Glomerular visceral epithelial cell (primary cell): ENCODE measurements at regions not wholly inside any gene's neighbourhood (a gene's known extent, or its start where the extent isn't known, plus 50 kb on each side); places are given as distances from the start of the nearest gene placed in this dataset.

Source experiments
- DNase-seq: peaks from one replicate; pipeline ENCODE4 v3.0.0-alpha.2; 2016; ENCODE audit errors: extremely low spot score

DNA sequence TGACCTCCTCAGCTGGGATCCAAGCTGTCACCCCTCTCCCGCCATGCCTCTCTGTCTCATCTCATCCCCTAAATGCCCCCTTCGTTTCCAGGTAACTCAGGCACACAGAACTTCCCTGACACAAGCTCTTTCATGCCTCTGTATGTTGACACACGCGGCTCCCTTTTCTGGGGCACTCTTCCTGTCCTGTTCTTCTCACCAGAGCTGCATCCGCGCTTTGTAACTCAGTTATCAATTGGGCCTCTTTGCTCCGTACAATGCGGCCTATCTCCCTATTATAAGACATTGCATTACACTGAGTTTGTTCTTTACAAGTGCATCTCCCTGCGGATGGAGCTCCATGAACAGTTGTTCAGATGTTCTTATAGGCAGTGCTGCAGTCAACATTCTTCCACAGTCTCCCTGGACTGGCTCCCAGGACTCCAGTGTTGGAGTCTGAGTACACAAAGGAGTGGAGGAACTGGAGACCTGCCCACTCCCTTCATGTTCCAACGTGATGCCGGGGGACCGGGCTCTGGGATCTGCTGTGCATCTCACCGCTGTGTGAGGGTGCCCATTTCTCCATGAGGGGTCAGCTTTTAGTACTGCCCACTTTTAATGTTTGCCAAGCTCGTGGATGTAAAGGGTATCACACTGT lies 56.9 kb upstream of the TNS3 start:
- DNase-seq, result no peak

GRCh38 chr7:47636433-47637175 lies 54.7 kb upstream of the TNS3 start:
- no peak for DNase-seq

- DNase-seq, result no peak
These were observed 54.1 kb upstream of the TNS3 start for GRCh38 chr7:47636081-47636432.

DNA sequence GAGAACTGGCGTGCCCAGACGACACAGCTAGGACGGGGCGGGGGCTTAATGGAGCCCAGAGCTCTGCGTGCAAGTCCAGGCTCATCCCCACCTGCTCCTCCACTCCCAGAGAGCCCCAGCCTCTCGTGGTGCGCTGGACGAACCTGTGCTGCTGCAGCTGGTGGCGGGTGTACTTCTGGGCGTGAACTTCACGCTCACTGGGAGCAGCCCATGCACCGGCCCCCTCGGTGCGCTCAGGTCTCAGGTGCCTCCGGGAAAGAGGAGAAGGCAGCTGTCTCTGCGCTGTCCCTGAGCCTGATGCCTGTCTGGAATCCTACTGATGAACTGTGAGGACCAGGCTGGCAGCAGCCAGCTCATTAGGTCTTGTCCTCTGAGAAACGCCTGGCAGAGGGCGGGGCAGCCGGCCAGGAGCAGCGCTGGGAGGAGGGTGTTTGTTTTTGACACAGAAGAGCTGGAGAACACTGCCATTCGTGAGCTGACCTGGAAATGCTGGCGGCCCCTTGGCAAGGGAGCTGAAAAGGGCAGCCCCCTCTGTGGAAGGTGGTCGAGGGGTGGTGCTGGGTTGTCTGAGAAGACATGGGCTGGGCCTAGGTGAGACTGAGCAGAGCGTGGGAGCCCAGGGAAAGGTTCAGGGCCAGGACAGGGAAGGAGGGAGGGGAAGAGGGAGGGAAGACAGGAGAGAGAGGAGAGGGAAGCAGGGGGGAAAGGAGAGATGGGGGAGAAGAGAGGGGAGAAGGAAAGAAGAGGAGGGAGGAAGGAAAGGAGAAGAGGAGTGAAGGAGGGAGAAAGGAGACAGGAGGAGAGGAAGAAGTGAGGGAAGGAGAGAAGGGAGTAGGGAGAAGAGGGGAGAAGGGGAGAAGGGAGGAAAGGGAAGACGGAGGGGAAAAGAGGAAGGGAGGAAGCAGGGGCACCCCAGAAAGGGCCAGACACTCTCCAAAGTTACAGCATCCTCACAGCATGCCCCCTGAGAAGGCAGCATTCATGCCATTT lies 53.5 kb upstream of the TNS3 start:
- no peak for DNase-seq

GRCh38 chr7:47634273-47634672 lies 52.4 kb upstream of the TNS3 start:
- no peak for DNase-seq

- no peak for DNase-seq
These were observed 51.2 kb upstream of the TNS3 start for GRCh38 chr7:47633134-47633533.
